NCI-H2107 treated with DMSO at 0.1 percent for 48 hours (cell line): ENCODE measurements at regions not wholly inside any gene's neighbourhood (a gene's known extent, or its start where the extent isn't known, plus 50 kb on each side); places are given as distances from the start of the nearest gene placed in this dataset.
A peak's percentile ranks its signal among the peaks of the same experiment; 100 is the strongest.
"Not testable (repeated sequence)": the region's sequence is repeated elsewhere in the genome, so short reads cannot be mapped to it uniquely, and the experiment has no call there.

Source experiments
- DNase-seq: peaks from one replicate; lab custom pipeline; 2025; ENCODE audit not compliant: unreplicated experiment; lab: John Stamatoyannopoulos, UW

- no peak for DNase-seq
Observed at GRCh38 chr4:31169846-31170245, 449.7 kb downstream of the PCDH7 start.

- DNase-seq: no peak
Observed at GRCh38 chr4:31171362-31171761, 451.2 kb downstream of the PCDH7 start.

GRCh38 chr4:31175242-31175910 lies 455.2 kb downstream of the PCDH7 start:
- no peak for DNase-seq

- DNase-seq: no peak
Observed at GRCh38 chr4:31183256-31183655, 463.1 kb downstream of the PCDH7 start.

GRCh38 chr4:31185014-31185585 lies 464.9 kb downstream of the PCDH7 start:
- no peak for DNase-seq

- no peak for DNase-seq
Observed at GRCh38 chr4:31187979-31188378, 467.8 kb downstream of the PCDH7 start.

GRCh38 chr4:31189938-31190337 lies 469.8 kb downstream of the PCDH7 start:
- DNase-seq: no peak

- no peak for DNase-seq
Observed at GRCh38 chr4:31190671-31191070, 470.5 kb downstream of the PCDH7 start.

- no peak for DNase-seq
Observed at GRCh38 chr4:31192341-31192740, 472.2 kb downstream of the PCDH7 start.

- no peak for DNase-seq
Observed at GRCh38 chr4:31193521-31193920, 473.4 kb downstream of the PCDH7 start.

- no peak for DNase-seq
Observed at GRCh38 chr4:31194823-31195222, 474.7 kb downstream of the PCDH7 start.

GRCh38 chr4:31199644-31200043 lies 479.5 kb downstream of the PCDH7 start:
- DNase-seq: no peak

- not testable (repeated sequence) for DNase-seq
Observed at GRCh38 chr4:31202054-31202453, 481.9 kb downstream of the PCDH7 start.

GRCh38 chr4:31204874-31205273 lies 484.7 kb downstream of the PCDH7 start:
- DNase-seq: no peak

GRCh38 chr4:31220921-31221320 lies 500.8 kb downstream of the PCDH7 start:
- no peak for DNase-seq

- DNase-seq: no peak
Observed at GRCh38 chr4:31228068-31228467, 507.9 kb downstream of the PCDH7 start.

GRCh38 chr4:31230594-31230993 lies 510.4 kb downstream of the PCDH7 start:
- no peak for DNase-seq

- no peak for DNase-seq
Observed at GRCh38 chr4:31234494-31234893, 514.3 kb downstream of the PCDH7 start.

- DNase-seq: no peak
Observed at GRCh38 chr4:31234901-31235300, 514.7 kb downstream of the PCDH7 start.

GRCh38 chr4:31236020-31236638 lies 516.0 kb downstream of the PCDH7 start:
- DNase-seq: peak; percentile 6

- no peak for DNase-seq
Observed at GRCh38 chr4:31236639-31237173, 516.5 kb downstream of the PCDH7 start.

GRCh38 chr4:31237233-31237632 lies 517.1 kb downstream of the PCDH7 start:
- no peak for DNase-seq
